Esophagus squamous epithelium (tissue), 4 donors: ENCODE measurements at regions not wholly inside any gene's neighbourhood (a gene's known extent, or its start where the extent isn't known, plus 50 kb on each side); places are given as distances from the start of the nearest gene placed in this dataset.

Source experiments
- CTCF ChIP-seq, 6 experiments: fragments of 450-650 bp in 4 of 6; fragments of 200-600 bp in 2 of 6; sonication (generic) in 2 of 6; IDR thresholded peaks; one replicate each; pipeline ENCODE4 v1.5.1; 2016 to 2019; ENCODE audit warnings: antibody characterized with exemption in 6 of 6, mild to moderate bottlenecking in 4 of 6, moderate library complexity in 4 of 6
- POLR2A ChIP-seq, 4 donors: fragments of 450-650 bp; IDR thresholded peaks; one replicate each; pipeline ENCODE4 v1.6.1; 2017; ENCODE audit warnings: antibody characterized with exemption in 4 of 4, mild to moderate bottlenecking in 4 of 4, moderate library complexity in 3 of 4

- no peak for TF ChIP-seq CTCF (IDR thresholded peaks at IDR 0.05)
- no peak for TF ChIP-seq POLR2A (IDR thresholded peaks at IDR 0.05)
Measured at GRCh38 chr9:83151627-83152137, 88.7 kb upstream of the RASEF start.
